ENCODE measurements at regions not wholly inside any gene's neighbourhood (a gene's known extent, or its start where the extent isn't known, plus 50 kb on each side); places are given as distances from the start of the nearest gene placed in this dataset.

DNA sequence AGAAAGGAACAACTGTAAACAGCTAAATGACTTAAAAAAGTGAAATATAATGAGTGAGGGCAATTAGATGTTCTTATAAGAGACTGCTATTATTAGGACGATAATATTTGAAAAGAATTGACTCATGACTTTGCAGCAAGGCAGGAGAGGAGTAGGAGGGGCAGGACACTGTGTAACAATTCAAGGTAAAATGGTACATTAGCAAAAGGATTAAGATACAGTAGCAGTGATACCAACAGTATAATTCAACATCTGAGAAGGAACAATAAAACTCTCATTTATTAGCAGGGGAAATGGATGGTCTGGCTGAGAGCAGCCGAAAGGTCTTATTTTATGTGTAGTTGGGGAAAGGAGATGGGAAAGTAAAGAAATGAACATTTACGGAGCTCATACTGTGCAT, 315.5 kb upstream of the BOD1L1 start:
- DNase-seq: no peak

DNA sequence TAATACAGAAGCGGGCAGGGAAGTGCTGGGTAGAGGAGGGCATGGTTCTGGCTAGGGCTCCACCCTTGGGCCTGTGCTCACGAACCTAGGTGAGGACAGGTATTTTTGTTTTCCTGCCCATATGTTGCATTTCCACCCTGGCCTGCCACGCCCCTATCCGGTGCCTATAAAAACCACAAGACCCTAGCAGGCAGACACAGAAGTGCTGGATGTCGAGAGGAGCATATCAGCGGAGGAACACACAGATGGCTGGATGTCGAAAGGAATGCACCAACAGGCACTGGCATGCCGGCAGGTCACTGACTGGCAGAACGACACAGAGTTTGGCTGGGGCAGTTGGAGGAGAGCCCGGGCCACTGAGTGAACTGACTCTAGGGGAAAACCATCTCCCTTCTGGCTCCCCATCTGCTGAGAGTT, 316.6 kb upstream of the BOD1L1 start:
- no peak for DNase-seq

DNA sequence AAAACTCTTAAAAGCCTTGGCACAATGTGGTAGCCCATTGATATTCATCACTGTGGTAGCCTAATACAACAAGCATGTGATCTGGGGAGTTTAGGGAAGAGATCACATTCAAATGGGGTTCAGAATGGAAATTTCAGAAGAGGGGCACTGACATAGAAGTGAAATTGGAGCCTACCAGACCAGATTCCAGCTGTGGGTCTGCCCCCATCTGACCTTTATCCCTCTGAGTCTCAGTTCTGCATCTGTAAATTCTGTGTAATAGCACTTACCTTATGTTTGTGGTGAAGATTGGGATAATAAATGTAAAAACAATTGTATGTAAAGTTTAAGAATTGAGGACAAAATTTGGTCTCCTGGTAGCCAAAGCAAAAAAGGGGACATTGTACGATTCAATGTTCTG, 320.4 kb upstream of the BOD1L1 start:
- DNase-seq: no peak

DNA sequence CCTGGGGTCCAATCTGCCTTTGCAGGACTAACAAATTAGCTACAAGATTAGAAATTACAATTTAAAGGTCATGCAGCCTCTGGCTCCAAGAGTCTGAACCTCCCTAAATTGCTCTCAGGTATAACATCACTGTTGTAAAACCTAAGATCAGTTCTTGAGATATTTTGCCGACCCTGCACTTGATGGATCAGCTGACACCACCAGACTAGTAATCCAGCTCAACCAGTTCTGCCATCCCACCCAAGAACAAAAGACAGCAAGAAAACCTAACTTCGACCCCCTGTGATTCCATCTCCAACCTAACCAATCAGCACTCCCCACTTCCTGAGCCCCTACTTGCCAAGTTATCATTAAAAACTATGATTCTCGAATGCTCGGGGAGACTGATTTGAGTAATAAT, 323.0 kb upstream of the BOD1L1 start:
- DNase-seq: no peak

DNA sequence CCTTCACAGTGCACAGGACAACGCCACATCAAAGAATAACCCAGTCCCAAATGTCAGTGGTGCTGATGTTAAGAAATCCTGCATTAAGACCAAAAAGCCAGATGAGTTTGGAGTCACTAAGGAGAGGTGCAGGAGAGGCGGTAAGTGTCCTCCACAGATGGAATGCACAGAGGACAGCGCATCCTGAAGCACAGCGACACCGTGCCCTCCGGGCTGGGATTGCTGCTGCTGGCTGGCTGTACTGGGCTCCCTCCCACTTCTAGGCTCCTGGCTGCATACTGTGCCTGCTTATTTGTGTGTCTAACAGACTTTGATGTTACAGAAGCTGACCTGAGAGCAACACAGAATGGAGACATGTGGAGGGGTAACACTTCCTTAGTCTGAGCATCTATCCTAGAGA, 325.6 kb upstream of the BOD1L1 start:
- no peak for DNase-seq

DNA sequence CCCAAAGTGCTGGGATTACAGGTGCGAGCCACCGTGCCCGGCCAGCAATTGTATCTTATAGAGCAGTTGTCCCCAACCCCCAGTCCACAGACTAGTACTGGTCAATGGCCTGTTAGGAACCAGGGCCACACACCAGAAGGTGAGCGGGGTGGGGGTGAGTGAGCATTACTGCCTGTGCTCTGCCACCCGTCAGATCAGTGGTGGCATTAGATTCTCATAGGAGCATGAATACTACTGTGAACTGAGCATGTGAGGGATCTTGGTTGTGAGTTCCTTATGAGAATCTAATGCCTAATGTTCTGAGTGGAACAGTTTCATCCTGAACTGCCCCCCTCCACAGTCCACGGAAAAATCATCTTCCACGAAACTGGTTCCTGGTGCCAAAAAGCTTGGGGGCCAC, 328.0 kb upstream of the BOD1L1 start:
- no peak for DNase-seq

DNA sequence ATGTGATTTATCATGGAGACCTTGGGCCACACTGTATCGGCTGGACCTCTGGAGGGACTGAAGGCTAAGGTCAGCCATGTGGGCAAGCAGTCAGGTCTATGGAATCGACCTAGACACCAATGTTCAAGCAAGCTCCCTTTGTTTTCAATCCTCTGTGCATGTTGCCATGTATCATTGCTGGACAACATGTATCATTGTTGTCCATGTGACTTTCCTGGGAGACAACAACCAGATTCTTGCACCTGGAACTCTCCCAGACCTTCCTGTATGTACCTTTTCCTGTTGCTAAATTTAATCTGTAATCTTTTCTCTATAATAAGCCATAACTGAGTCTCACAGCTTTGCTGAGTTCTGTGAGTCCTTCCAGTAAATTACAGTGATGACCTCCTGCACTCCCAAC, 329.4 kb upstream of the BOD1L1 start:
- DNase-seq: no peak

DNA sequence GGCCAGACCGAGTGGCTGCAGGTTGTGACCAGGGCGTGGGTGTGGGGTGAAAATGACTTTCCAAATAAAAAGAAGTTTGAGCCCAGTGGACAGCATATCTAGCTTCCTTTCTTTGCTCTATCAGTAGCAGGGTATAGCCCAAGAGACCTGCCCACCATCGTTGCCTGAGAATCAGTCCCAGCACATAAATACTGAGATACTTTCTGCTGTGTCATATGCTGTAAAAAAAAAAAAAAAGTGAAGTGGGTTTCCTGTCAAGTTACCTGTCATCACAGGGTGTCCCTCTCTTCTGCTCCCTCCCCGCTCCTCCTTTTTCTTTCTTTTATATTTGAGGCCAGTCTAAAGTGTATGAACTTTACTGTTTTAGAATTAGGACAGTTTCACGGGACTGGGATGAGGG, 330.3 kb upstream of the BOD1L1 start:
- no peak for DNase-seq

DNA sequence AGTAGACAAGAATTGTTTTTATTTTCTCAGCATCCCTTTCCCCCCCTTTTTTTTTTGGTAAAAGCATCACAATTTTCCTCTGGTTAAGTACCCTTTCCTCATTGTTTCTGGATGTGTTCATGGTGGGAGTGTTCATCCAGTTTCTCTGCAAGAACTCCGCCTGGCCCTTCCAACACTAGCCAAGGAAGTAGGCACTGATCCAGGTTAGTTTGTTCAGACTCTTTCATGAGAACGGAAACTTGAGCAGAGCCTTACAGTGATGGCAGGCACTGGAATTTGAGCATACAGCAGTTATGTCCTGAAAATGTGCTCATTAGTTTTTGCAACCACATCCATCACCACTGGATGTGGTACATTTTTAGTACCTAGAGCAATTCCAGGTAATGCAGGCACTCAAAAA, 336.1 kb upstream of the BOD1L1 start:
- DNase-seq: no peak

DNA sequence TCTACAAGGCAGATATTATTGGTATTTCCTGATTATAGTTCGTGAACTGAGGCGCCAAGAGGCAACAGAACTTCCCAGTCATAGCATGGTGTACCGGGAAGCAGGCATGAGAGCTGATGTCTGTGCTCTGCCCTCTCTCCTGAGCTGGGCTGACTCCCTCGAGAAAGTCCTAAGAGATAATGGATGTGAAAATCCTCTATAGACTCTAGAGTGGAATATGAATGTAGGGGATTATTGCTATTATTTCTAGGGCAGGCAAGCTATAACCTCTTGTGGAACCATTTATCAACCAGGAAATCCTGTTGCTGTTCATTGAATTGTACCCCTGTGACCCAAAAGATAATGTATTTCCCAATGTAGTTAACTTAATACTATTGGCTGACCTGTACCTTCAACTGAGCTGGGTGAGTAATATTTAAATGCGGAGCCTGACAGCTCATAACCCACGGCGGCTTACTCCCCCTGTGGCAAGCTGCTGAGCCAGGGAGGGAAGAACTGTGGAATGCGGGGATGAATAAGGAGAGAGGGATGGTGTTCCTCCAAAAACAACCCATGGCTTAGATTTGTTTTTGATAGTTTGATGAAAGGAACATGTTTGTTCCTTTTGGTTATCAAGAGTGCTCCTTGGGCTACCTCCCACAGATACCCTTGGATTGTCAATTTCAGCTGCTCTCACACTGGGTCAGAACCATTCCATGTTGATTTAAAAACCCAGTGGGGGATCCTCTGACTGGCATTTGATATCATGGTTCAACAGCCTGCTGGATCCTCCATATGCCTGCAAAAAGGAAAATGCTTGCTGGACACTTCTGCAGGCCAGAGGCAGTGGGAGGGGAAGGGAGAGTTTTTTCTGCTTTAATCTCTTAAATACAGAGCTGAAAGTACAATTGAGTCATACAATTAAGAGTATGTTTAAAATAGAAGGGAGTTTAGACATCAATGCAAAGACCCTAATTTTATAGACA, 339.0 kb upstream of the BOD1L1 start:
- no peak for DNase-seq

DNA sequence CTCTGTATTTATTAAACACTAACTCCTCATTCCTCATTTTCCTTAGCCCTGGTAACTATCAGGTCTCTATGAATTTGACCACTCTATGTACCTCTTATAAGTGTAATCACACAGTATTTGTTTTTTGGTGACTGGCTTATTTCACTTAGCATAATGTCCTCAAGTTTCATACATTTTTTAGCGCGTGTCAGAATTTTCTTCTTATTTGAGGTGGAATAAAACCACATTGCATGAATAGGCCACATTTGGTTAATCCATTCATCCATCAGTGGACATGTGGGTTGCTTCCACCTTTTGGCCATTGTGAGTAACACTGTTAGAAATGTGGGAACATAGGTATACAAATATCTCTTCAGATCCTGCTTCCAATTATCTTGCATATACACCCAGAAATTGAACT, 341.2 kb upstream of the BOD1L1 start:
- DNase-seq: no peak

DNA sequence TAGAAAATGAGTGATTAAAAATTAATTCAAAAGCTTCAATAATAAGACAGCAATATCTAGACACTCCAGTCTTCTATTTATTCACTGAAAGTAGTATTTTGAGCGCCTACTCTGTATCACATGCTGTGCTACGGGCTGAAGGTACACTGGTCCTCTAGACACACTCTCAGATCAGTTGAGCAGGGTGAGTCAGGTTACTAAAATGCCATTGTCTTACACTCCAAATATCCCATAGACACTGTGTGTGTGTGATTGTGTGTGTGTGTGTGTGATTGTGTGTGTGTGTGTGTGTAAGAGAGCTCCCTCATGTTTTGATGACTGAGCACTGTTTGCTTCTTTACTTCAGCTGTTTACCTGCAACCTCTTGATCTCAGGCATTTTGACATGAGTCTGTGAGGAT, 342.8 kb upstream of the BOD1L1 start:
- no peak for DNase-seq

DNA sequence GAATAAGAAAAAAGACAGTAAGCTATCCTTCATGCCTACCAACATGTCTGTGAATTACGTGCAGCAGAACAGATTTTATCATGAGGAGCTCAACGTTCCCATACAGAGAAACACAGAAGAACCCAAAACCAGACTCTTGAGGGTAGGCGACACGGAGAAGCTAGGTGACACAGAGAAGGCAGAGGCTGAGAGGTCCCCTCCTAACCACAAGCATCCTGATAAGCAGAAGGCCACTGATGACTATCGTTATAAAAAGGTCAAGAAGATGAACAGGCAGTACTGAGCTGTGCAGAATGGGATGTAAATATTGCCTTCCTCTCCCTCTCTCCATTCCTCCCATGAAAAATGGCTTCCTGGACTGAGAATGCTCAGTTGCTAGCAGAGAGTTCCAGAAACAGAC, 350.2 kb upstream of the BOD1L1 start:
- DNase-seq: no peak

DNA sequence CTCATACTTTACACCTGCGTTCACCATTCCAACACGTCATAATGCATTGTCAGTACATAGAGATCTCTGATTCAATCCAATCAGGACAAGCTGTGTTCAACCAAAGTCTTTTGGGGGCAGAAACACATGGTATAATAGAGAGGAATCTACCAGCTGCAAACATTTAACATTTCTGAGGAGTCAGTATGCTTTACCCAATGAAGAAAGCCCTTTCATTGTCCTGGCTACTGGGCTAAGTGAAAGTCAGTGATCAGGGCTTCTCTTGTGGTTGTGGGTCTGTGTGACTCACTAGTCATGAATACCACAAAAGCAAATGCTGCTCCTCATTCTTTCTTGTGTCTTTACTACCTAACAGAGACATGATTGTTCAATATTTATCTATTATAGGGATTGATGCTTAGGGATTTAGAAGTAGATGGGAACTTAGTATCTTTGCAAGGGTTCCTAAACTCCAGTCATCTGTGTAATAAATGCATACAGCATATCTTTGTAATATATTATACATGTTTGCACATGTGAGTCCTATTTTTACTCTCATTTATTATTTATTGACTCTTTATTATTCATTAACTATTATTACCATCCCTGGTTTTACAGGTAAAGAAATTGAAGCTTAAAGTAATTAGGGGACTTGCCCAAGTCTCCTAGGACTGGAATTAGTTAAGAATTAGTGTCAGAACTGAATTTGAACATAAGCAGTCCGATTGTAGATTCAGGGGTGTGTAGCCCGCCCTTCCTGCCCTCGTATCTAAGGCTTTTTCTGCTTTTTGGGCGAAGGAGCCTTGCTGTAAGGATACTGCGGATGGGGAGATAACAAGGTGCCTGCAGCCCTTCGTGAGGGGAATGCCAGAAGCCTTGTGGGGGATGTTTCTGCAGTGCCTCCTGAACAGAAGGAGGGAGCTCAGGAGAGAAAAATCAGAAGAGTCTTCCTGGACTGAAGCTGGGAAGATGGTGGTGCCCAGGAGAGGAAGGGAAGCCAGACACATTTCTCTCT, 353.1 kb upstream of the BOD1L1 start:
- no peak for DNase-seq

DNA sequence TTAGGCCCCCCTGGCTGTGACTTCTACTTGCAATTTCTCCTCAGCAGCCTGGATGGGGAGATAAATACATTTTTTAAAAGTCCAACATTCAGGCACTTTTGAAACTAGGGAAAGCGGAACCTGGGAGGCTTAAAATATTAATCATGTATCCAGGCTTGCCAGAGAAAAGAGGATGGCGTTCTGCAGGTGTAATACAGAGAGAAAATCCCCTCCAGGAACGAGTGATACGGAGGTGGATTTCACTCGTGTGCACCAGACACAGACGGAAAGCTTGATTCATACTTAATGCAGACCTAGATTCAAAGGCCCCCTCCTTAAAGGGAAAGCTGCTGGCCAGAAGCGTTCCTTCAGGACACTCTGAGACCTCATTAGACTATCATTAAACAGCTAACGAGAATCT, 354.0 kb upstream of the BOD1L1 start:
- no peak for DNase-seq

DNA sequence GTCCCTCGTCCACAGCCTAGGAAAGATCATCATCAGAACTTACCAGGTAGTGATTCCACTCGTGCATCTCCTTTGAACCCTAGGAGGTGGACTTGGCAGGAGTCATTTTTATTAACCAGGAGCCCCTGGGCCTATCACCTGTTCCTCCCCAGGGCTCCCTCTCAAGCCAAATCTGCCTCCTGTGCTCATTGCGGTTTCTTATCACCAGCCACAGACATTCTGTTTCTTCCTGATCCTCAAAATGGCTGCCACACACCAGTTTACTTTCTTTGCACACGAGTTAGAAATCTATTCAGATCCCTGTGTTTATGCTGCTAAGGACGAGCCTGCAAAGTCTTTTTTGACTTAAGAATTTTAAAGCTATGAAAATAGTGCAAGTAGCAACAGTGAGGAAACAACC, 354.5 kb upstream of the BOD1L1 start:
- DNase-seq: no peak

DNA sequence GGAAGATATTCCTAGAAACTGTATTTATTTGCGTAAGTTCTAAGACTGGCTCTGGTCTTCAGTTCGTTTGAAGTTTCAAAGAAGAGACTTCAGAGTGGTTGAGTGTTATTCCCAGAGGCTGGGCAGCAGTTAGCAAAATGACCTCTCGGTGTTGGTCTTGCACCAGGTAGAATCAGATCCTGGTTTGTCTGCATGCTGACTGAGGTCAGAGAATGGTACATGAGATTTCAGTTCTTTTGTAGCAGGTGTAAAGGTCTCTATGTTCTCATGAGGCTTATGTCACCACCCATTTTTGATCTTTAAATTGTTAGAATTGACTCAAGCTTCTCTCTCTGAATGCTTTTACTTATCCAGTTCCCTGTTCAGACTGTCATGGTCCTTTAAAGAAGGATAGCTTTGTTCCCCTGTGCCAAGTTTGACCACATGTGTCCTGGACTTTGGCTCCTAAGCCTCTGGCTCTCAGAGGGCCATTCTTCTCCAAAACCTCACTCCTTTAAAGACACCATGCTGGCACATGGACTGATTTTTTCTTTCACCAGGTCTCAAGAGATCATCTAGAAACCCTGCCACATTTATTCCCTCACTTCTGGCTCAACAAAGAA, 355.8 kb upstream of the BOD1L1 start:
- no peak for DNase-seq

DNA sequence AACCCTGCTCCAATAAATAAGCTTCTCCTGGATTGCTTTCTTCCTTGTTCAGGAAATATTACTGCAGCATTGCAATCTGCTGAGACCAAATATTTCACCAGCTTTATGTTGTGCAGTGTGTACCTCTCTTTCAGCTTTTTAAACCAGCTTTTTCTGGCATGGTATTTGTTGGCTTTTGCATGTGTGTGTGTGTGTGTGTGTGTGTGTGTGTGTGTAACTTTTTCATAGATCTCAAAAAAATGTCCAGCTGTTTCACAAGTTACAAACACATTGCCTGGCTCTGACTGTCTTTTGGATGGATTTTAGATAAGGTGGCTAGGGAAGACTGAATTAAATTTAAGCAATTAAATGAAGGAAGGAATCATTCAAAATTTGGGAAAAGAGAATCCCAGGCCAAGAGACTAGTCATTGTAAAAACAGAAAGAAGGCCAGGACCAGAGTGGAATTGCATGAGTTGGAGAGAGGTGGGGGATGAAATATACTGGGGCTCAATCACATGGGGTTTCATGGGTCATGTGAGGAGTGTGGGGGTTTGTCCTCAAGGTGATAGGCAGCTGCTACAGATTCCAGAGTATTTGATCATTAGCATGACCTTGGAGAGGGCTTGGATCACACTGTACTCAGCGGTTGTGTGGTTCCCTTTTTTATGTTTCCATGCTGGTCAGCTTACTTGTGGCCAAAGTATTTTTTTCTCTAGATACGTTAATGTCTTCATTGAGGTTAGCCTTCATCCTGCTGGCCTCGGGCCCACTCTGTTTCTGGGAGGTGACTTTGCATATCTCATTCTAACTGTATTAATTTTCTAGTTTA, 357.7 kb upstream of the BOD1L1 start:
- DNase-seq: no peak

DNA sequence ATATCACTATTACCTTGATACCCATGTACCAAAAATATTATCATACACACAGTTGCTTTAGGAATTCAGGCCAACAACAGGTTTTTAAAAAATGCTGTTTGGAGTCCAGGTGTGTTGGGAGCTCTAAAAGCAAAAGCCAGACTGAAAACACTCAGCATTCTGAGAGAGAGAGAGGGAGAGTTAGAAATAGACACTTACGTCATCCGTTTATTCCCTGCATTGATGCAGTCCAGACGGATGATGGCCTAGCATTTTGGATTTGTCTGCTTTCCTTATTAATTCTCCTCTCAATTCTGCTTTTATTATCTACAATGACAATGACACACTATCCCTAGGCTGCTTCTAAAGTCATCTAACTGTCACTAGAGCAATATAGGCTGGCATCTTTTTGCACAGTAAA, 358.3 kb upstream of the BOD1L1 start:
- DNase-seq: no peak

DNA sequence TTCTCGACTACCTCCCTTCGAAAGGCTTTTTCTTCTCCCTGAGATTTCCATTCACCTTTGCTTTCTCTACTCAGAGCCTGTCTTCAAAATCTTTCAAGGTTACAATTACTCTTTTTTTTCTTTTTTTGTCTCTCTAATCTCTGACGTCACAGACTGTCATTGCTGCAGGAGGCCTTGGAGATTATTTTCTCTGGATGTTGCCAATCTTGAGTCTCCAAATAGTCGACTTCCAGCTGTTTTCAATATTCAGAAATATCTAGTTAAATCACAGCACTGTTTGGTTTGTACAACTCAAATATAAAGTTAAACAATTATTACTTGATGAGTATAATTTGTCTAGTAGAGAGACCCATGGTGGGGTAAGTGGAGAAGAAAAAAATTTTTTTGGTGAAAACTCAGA, 359.0 kb upstream of the BOD1L1 start:
- DNase-seq: no peak

DNA sequence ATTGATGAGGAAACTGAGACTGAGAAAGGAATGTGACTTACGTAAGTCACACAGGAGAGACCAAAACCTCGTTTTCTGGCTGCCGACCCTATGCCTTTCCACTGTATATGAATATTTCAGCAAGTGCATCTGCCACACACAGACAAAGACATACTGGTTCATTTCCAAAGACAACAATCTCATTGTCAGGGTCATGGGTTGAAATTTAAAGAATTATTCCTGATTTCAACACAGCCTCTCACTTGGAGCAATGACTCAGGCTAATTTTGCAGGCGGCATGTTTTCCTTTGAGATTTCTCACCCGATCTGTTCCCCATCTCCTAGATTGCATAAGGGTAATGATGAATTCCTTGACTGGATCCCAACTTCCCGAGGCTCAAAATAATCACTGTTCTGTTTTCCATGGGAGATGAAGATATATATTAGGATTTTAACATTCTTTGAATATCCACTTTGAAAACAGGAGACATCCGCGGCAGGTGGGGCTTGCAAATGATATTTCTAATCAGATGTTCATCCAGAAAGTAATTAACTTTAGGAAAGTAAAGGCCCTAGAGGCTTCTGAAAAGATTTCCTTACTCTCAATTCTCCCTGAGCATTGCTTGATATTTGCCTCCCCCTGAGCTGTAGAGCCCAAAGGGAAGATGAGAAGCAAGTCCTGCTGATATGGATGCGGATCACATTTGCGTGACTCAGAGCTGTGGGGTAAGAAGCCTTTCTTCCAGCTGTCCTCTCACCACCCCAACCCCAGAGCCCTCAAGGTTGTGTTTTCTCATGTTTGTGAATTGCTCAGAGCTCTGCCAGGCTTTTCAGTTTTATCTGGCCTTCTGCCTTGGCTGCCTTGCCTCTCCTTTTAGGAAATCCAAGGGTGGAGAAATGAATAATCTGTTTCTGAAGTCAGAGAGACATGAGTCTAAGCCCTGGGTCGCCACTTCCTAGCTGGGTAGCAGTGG, 361.1 kb upstream of the BOD1L1 start:
- no peak for DNase-seq
